CD4-positive, alpha-beta T cell (primary cell): ENCODE measurements at regions not wholly inside any gene's neighbourhood (a gene's known extent, or its start where the extent isn't known, plus 50 kb on each side); places are given as distances from the start of the nearest gene placed in this dataset.

ENCODE experiments used
- ATAC-seq: fragments of 200-7000 bp; cut with Tn5 transposase; one replicate; pipeline ENCODE4 v1.10.0; 2022; ENCODE audit warnings: mild to moderate bottlenecking; ENCODE audit not compliant: poor library complexity
- CTCF ChIA-PET: fragments of 350-600 bp; sonication (Branson Sonifier 250); formaldehyde crosslinking; loops from one replicate; lab custom pipeline; 2021; ENCODE audit warnings: antibody characterized with exemption, inconsistent platforms; lab: Charles Lee
- POLR2A ChIA-PET: fragments of 350-600 bp; sonication (Branson Sonifier 250); formaldehyde crosslinking; loops from one replicate; lab custom pipeline; 2021; ENCODE audit warnings: antibody characterized with exemption, inconsistent platforms; lab: Charles Lee
- DNase-seq, 14 experiments: peaks; one replicate each; pipeline ENCODE4 v3.0.0-alpha.2; 2013 to 2020; ENCODE audit warnings: mixed read lengths in 2 of 14
- H3K27ac ChIP-seq, 2 donors: one replicate each; pipeline versions ENCODE4 v1.5.1 to v1.7.0; 2013; ENCODE audit warnings: low read length in 2 of 2, low read depth in 1 of 2, mild to moderate bottlenecking in 1 of 2
- H3K27me3 ChIP-seq, 2 experiments: 1 replicate in 1 of 2; 2 replicates in 1 of 2; pipeline versions ENCODE4 v1.6.1 to v1.7.0; 2013; ENCODE audit warnings: low read length in 2 of 2, control low read depth in 1 of 2, mild to moderate bottlenecking in 1 of 2, moderate library complexity in 1 of 2; ENCODE audit not compliant: insufficient read depth in 2 of 2, control insufficient read depth in 1 of 2
- H3K36me3 ChIP-seq: one replicate; pipeline ENCODE4 v1.6.1; 2013; ENCODE audit warnings: low read length, control low read depth; ENCODE audit not compliant: insufficient read depth
- H3K4me1 ChIP-seq: one replicate; pipeline ENCODE4 v1.6.1; 2013; ENCODE audit warnings: low read length, control low read depth; ENCODE audit not compliant: insufficient read depth
- H3K4me3 ChIP-seq: one replicate; pipeline ENCODE4 v1.5.1; 2013; ENCODE audit warnings: mild to moderate bottlenecking, low read length, moderate library complexity
- H3K9me3 ChIP-seq, 2 experiments: 1 replicate in 1 of 2; 2 replicates in 1 of 2; pipeline versions ENCODE4 v1.6.1 to v1.7.0; 2013; ENCODE audit warnings: low read length in 2 of 2, mild to moderate bottlenecking in 2 of 2, control low read depth in 1 of 2, moderate library complexity in 1 of 2; ENCODE audit not compliant: control insufficient read depth in 1 of 2, insufficient read depth in 1 of 2
- H3K27ac Mint-ChIP-seq: one replicate; pipeline ENCODE4 v1.8.0; 2020; ENCODE audit warnings: mixed read lengths
- H3K27me3 Mint-ChIP-seq: one replicate; pipeline ENCODE4 v1.8.0; 2021; ENCODE audit warnings: mixed read lengths
- H3K36me3 Mint-ChIP-seq: one replicate; pipeline ENCODE4 v1.8.0; 2021; ENCODE audit warnings: low read depth, mixed read lengths
- H3K4me1 Mint-ChIP-seq: one replicate; pipeline ENCODE4 v1.8.0; 2021; ENCODE audit warnings: low read depth, mixed read lengths
- H3K4me3 Mint-ChIP-seq: one replicate; pipeline ENCODE4 v1.8.0; 2020; ENCODE audit warnings: mild to moderate bottlenecking, mixed read lengths
- H3K9me3 Mint-ChIP-seq: one replicate; pipeline ENCODE4 v1.8.0; 2020; ENCODE audit warnings: mixed read lengths
- CTCF ChIP-seq: fragments of 200-600 bp; IDR thresholded peaks from one replicate; pipeline ENCODE4 v1.8.0; 2022; ENCODE audit warnings: antibody characterized with exemption, mild to moderate bottlenecking
- intact Hi-C, 2 experiments: fragments of 100-400 bp; cut with DNase I in 1 of 2; cut with micrococcal nuclease in 1 of 2; formaldehyde crosslinking; loops; one replicate each; pipeline versions ENCODE4 v1.15.1 to v1.9.0; 2023 to 2025; cut with DNase I, micrococcal nuclease

GRCh38 chr13:103812558-103812957 is 746.3 kb upstream of the SLC10A2 start:
- Mint-ChIP-seq H3K27ac (no peak overlapping the region), H3K4me1 (no peaks in the 10 kb centered on the region), H3K36me3 (no peaks in the 10 kb centered on the region), H3K9me3 (no peaks in the 10 kb centered on the region), H3K27me3 (no peaks in the 10 kb centered on the region), H3K4me3 (no peak overlapping the region)
- no peaks in the 10 kb centered on the region for H3K27me3 ChIP-seq
- no peaks in the 10 kb centered on the region for H3K4me1 ChIP-seq
- no peak for ATAC-seq
- H3K27ac ChIP-seq = no peak overlapping the region
- ChIA-PET POLR2A (no interaction called here), CTCF (no interaction called here)
- intact Hi-C loops = no loop called here
- TF ChIP-seq CTCF = no peak
- no peaks in the 10 kb centered on the region for H3K36me3 ChIP-seq
- peaks cover 0 to 3% of the 10 kb centered on the region in 2 experiments for H3K9me3 ChIP-seq
- DNase-seq = no peak
- no peak overlapping the region for H3K4me3 ChIP-seq

- ATAC-seq (no peak), DNase-seq (no peak)
- H3K4me1 Mint-ChIP-seq = no peaks in the 10 kb centered on the region
- no peak overlapping the region for H3K4me3 ChIP-seq
- H3K36me3 Mint-ChIP-seq = no peaks in the 10 kb centered on the region
- no peak overlapping the region for H3K27ac Mint-ChIP-seq
- H3K27me3 ChIP-seq = no peaks in the 10 kb centered on the region
- H3K36me3 ChIP-seq = no peaks in the 10 kb centered on the region
- H3K9me3 ChIP-seq = peaks cover 0 to 3% of the 10 kb centered on the region in 2 experiments
- H3K27me3 Mint-ChIP-seq = no peaks in the 10 kb centered on the region
- no peak for TF ChIP-seq CTCF
- H3K27ac ChIP-seq = no peak overlapping the region
- no peaks in the 10 kb centered on the region for H3K9me3 Mint-ChIP-seq
- H3K4me3 Mint-ChIP-seq = no peak overlapping the region
- intact Hi-C loops = no loop called here
- H3K4me1 ChIP-seq = no peaks in the 10 kb centered on the region
- ChIA-PET CTCF (no interaction called here), POLR2A (no interaction called here)
These were observed 743.8 kb upstream of the SLC10A2 start for GRCh38 chr13:103810026-103810425.

DNA sequence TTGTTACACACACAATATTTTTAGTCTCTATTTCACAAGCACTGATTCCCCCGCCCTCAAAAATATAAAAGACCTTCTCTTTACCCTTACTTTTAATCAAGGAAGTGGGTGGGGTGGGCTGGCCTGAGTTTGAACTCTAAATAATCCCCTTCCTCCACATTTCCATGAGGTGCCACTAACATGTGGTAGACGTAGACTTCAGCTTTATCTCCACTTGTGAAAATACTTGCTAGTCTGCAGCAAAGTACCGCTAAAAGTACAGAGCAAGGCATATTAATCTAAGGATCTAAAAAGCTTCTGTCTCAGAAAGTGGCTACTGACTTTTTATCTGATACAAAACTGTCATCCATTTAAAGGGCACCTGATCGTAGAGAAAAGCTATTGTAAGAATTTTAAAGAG is 739.6 kb upstream of the SLC10A2 start:
- Histone ChIP-seq H3K4me1 (no peaks in the 10 kb centered on the region), H3K9me3 (no peaks in the 10 kb centered on the region), H3K36me3 (no peaks in the 10 kb centered on the region), H3K27me3 (no peaks in the 10 kb centered on the region), H3K27ac (no peak overlapping the region), H3K4me3 (no peak overlapping the region)
- CTCF ChIA-PET = no interaction called here
- no peak for DNase-seq
- POLR2A ChIA-PET = no interaction called here
- Mint-ChIP-seq H3K27ac (no peak overlapping the region), H3K4me3 (no peak overlapping the region), H3K9me3 (no peaks in the 10 kb centered on the region), H3K27me3 (no peaks in the 10 kb centered on the region), H3K36me3 (no peaks in the 10 kb centered on the region), H3K4me1 (no peaks in the 10 kb centered on the region)
- no peak for ATAC-seq
- TF ChIP-seq CTCF = no peak
- intact Hi-C loops = no loop called here
